Urothelium cell line (cell line): ENCODE measurements at regions not wholly inside any gene's neighbourhood (a gene's known extent, or its start where the extent isn't known, plus 50 kb on each side); places are given as distances from the start of the nearest gene placed in this dataset.
"Not testable (repeated sequence)": the region's sequence is repeated elsewhere in the genome, so short reads cannot be mapped to it uniquely, and the experiment has no call there.

Source experiments
- DNase-seq: peaks from one replicate; pipeline ENCODE4 v3.0.0; 2011; ENCODE audit warnings: low spot score, mixed read lengths
- FAIRE-seq: peaks from 2 replicates; lab custom pipeline; 2011; peaks lifted over from hg19 to GRCh38; lab: Jason Lieb, UNC

DNA sequence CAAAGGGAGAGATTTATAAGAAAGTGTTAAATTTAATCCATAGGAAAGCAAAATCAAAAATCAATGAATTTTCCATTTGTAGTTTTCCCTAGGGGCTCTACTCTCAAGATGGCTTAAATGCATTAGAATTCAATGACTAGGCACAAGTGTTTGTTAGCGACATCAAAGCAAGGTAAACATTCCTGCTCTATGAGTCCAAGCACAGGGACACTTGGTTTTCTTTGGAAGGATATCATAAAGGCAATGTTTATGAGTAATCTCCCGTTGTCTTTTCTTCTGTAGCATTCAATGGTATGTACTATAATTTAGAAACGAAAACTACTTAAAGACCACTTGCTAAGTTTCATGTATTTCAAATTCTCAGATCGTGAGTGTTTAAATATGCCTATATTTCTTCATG is 54.8 kb upstream of the ZNF717 start:
- not testable (repeated sequence) for DNase-seq, FAIRE-seq

DNA sequence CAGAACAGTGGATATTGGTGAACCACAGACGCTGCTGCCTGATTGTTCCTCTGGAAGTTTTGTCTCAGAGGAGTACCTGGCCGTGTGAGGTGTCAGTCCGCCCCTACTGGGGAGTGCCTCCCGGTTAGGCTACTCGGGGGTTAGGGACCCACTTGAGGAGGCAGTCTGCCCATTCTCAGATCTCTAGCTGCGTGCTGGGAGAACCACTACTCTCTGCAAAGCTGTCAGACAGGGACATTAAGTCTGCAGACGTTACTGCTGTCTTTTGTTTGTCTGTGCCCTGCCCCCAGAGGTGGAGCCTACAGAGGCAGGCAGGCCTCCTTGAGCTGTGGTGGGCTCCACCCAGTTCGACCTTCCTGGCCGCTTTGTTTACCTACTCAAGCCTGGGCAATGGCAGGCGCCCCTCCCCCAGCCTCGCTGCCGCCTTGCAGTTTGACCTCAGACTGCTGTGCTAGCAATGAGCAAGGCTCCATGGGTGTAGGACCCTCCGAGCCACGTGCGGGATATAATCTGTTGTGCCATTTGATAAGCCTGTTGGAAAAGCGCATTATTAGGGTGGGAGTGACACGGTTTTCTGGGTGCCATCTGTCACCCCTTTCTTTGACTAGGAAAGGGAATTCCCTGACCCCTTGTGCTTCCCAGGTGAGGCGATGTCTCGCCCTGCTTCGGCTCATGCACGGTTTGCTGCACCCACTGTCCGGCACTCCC is 65.1 kb upstream of the ZNF717 start:
- not testable (repeated sequence) for DNase-seq, FAIRE-seq

DNA sequence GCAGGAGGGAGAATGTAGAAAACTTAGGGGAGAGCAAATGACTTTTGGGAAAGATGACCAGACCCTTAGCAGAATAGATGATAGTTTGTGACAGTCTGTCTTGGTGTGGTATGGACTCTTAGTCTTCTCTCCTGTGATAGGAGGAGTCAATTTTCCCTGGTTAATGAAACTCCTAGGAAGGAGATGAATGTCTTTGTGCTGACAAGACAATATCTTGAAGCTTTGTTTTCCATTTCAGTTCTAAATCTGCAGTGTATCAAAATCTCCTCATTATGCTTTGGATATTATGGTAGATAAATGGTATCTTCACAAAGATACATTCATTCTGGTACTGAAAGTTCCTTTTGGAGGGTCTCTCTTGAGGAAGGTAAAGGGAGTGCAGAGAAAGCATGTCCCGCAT is 77.8 kb upstream of the ZNF717 start:
- no peak for FAIRE-seq
- no peak for DNase-seq

DNA sequence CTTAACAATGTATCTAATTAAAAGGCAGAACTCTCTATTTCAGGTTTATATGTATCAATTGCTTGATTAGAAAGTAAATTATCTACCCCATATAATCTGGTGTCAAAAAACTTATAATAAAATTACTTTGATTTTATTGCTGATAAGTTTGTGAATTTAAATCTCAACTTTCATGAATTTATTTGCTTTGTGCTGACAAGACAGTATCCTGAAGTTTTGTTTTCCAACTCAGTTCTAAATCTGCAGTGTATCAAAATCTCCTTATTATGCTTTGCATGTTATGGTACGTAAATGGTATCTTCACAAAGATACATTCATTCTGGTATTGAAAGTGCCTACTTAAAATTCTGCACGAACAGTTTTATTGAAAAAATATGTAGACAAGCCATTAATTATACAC is 78.5 kb upstream of the ZNF717 start:
- FAIRE-seq: no peak
- DNase-seq: no peak

DNA sequence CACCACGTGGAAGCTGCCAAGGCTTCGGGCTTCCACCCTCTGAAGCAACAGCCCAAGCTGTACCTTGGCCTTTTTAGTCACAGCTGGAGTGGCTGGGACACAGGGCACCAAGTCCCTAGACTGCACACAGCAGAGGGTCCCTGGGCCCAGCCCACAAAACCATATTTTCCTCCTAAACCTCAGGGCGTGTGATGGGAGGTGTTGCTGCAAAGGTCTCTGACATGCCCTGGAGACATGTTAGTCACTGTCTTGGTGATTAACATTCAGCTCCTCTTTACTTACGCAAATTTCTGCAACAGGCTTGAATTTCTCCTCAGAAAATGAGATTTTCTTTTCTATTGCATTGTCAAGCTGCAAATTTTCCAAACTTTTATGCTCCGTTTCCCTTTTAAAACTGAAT is 98.4 kb upstream of the ZNF717 start:
- FAIRE-seq, DNase-seq: not testable (repeated sequence)

DNA sequence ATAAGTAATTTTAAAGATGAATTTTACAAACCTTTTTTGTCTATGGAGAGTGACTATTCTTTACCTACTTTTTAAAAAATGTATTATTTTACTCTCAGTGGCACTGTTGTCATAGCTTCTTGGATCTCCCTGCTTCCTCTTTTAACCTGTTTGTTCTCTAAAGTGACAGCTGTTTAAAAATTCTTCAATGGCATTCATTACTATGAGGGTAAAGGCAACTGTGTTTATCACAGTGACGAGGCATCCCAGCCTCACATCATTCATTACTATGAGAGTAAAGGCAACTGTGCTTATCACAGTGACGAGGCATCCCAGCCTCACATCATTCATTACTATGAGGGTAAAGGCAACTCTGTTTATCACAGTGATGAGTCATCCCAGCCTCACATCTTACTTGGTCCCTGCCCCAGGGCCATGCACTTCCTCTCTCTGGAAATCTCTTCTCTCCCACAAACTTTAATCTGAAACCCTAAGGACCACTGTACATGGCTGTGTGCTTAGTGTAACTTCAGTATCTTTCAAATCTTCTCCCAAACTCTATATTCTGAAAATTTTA is 101.7 kb upstream of the ZNF717 start:
- FAIRE-seq: no peak

DNA sequence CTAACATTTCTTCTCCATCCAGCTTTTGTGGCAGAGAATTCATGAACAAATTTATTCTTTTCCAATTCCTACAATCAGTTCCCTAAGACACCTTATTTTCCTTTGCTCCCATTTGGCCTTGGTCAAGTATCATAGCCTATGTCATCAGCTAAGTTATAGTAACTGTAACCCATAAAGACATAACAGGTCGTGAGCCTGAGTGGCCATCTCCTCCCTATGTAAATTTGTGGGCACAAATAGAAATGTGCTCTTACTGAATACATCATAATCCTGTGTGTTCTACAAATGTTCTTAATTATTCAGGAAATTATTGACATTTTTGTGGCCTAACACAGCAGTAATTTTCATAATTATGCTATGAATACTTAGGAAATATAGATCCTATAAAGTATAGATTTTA is 108.9 kb upstream of the ZNF717 start:
- DNase-seq: no peak
- FAIRE-seq: no peak

More for the DNA sequence above, 101.7 kb upstream of the ZNF717 start:
- no peak for DNase-seq

DNA sequence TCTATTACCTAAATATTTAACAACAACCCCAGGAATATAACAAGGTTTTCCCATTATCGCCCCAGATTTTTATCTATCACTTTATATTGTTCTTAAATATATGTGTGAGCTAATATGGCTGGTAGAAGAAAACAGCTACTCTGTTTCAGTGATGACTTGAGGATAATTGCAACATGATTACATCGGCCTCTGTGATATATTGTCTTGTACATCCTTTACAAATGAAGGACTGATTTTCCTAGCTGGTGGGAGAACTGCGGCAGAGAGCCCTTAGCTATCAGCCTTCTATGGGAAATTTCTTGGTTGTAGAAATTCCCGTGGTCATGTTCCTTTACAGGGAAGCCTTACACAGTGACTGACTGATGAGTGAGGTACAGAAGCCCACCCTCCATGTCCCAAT is 110.9 kb upstream of the ZNF717 start:
- DNase-seq: no peak
- no peak for FAIRE-seq

DNA sequence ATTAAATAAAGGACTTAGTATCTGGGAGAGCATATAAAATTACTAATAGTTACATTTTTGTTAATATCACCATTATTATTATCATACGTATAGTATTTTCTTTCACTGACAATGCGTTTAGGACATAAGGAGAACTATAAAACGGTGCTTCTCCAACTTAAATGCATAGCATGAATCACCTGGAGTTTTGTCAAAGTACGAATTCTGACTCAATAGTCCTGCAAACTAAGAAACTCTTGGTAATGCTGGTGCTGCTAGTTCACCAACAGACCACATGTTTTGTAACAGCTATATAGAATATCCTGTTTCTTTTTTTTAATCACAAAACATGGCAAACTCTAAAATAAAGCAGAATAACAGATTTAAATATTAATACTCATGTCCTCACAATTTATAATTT is 116.1 kb upstream of the ZNF717 start:
- FAIRE-seq, DNase-seq: not testable (repeated sequence)

DNA sequence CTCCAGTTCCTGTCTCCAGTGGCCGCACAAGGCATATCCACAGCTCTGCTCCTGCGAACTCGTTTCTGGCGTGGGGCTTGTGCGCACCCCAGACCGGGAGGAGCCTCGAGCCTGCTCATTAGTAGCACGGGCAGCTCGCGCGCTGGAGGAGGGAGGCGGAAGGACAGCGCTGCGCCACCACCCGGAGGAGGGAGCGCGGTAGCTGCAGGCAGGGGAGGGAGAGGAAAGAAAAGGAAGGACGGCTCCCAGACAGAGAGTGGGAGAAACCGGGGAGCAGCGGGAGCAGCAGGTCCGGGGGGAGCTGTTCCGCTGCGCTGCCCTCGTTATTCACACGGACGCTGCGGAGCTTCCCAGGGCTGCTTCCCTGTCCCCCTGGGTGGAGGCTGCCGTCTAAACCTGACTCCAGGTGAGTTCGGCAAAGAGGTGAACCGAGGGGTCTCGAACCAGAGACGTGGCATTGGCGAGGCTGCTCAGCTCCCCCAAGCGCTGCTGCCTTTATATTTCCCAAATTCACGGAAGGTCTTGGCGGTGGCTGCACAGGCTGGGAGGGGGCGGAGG is 121.3 kb upstream of the ZNF717 start:
- FAIRE-seq (peak; percentile 95), DNase-seq (peak; percentile 64)

DNA sequence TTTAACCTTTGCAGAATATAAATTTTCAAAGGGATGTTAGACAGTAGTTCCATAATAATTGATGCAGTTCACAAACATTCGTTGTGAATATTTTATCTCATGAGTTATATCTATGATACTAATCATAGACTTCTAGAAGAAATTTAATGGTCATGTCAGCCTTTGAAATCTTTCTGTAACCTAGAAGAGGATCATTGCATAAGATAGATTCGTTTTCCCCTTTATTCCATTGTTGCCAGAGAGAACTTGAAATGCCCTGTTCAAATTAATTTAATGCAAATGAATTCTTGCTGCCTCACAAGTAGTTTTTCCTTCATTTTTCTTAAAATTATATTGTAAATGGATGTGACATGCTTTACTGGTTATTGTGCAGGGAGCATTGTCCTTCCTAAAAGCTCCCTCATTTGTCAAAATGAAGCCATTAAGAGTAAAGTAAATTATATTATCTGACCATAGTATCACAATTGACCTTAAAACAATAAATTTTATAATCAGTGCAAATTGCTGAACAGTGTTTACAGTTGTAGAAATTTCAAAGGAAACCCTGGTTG is 128.5 kb upstream of the ZNF717 start:
- DNase-seq (no peak), FAIRE-seq (no peak)

DNA sequence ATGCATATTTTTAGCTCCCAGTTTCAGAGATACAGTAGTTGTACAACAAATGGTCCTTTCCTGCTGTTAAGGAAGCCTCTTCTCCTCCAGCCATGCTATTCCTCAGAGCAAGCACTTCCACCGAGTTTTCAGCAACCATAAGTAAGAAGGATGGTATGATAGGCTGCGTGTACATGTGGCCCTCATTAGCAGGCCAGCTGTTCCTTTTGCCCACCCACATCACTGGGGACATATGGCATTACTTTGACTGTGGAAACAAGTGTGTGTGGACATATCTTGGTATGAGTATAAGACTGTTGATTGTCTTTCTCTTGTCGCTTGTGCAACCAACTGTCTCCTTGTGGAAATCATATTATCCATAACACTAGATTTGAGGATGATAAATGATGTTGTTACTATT is 129.4 kb upstream of the ZNF717 start:
- FAIRE-seq, DNase-seq: not testable (repeated sequence)

DNA sequence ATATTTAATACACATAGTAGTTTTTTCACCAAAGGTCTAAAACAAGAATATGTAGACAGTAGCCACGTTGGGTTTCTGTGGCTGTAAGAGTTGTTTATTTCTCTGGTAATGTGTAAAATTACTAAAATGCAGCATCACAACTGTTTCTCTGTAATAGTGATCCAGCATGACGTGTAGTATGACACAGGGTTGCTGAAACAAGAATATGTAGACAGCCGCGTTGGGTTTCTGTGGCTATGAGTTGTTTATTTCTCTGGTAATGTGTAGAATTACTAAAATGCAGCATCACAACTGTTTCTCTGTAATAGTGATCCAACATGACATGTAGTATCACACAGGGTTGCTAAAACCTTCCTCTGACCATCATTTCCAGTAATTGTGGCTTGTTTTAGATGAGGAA is 153.6 kb upstream of the ZNF717 start:
- DNase-seq (no peak), FAIRE-seq (no peak)

DNA sequence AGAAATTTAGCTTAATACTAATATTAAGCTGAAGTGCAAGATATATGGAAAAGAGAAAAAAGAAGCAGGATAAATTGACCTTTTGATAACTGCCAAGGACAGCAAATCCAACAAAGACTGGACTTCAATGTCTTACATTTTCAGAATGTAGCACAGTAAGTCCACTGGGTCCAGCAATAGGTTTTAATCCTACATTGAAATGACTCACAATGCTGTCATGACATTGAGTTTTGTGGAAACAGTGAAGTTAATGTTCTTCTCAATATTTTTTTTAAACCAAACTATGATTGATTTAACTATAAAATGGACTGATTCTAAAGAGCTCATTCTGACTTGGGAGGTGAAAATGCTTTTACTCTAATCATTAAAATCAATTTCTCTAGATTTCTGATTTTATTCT is 166.6 kb upstream of the ZNF717 start:
- no peak for FAIRE-seq

DNA sequence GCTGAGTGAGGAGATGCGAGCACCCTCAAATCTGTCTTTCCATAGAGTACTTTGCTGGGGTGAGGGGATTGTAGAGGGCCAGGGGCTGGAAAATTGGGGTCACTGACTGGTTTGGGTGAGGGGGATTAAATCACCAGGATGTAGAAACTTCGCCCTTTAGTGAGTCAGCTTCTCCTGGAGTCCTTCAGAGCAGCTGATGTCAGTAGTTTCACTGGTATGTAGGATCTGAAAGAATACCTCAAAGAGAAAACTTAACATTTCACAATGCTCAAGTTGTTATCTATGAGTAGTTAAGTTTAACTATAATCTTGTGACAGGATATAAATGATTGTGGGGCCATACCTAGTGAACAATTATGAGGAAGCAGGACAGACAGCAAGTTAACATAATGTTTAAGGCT is 174.7 kb upstream of the ZNF717 start:
- not testable (repeated sequence) for DNase-seq, FAIRE-seq

More for the DNA sequence above, 166.6 kb upstream of the ZNF717 start:
- DNase-seq: no peak

DNA sequence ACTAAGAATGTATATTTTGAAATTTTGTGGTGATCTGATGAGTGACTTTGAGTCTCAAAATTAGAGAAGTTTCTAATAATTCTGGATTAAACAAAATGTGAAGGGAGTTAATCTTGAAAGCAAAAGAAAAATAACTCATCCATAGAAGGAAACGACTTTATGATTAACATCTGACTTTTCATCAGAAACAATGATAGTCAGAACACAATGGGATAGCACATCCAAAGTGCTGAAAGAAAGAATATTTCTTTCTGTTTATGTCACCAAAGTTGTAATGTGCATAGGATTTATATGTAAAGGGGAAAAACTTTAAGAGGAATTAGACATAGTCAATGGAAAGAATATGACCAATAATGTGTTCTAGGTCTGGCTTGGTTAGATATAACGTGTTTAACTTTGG is 176.7 kb upstream of the ZNF717 start:
- FAIRE-seq, DNase-seq: not testable (repeated sequence)

DNA sequence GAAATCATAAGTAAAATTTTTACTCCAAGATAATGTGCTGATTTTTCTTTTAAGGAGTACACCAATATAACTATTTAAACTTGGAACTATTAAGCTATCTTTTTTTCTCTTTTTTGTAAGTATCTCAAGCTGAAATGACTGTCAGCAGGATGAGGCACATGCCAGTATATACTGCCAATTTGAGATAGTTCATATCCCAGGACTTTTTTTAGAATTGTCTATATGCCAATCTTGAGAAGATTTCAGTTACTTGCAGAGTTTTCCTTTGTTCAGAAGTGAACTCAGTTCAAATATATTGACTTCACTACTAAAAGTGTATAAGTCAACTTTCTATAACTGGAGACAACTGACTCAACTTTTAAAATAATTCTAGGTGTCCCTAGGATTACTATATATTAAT is 181.7 kb upstream of the ZNF717 start:
- no peak for DNase-seq
- no peak for FAIRE-seq

DNA sequence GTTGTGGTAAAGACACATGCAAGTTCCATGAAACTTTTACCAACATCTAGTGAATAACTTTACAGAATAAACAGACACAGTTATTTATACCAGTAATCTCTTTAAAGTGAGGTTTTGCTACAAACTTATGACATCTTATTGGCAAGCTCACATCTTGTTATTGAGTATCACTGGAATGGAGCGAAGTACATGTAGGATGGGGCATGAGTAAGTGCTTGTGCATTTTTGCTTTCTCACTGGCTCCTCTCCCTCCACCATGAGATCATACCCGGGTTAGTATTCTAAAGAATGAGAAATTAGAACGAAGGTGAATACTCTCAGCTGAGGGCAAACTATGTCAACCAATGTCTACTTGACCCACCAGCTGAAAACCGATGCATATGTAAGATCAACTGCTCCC is 193.3 kb upstream of the ZNF717 start:
- no peak for DNase-seq
- FAIRE-seq: no peak

DNA sequence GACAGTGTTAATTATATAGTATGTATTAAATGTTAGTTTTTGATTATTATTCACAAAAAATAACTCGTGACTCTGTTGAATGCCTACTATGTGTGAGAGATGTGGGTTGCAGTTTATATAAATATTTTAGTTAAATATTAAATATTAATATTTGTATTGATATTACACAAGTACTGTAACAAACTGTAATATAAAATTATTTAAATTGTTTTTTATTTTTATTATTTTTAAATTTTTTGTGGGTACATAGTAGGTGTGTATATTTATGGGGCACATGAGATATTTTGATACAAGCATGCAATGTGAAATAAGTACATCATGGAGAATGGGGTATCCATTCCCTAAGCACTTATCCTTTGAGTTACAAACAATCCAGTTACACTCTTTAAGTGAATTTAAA is 196.1 kb upstream of the ZNF717 start:
- DNase-seq: no peak
- FAIRE-seq: no peak

DNA sequence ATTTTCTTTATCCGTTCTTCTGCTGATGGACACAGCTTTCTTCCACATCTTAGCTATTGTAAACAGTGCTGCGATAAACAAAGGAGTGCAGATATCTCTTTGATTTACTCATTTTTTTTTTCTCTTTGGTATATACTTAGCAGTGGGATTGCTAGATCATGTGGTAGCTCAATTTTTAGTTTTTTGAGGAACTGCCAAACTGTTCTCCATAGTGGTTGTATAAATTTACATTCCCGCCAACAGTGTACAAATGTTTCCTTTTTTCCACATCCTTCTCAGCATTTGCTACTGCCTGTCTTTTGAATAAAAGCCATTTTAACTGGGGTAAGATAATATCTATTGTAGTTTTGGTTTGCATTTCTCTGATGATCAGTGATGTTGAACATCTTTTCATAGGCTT is 196.8 kb upstream of the ZNF717 start:
- FAIRE-seq (no peak), DNase-seq (no peak)

DNA sequence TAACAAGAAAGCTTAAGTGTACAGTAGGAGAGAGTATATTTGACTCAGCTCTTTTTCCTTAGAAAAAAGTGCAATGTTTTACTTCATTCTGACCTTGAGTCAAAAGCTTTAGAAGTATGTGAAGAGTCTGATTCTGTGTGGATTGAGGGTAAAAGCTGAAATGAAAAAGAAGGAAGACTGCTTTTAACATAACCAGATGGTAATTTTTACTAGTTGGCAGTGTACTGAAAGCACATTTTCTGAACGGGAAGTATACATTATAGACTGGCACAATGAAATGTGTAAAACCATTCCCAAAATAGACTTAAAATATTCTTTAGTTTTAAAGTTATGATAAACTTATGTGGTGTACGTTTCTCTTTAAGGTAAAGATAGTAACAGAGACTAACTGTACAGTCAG is 197.8 kb upstream of the ZNF717 start:
- no peak for FAIRE-seq

More for the DNA sequence above, 197.8 kb upstream of the ZNF717 start:
- no peak for DNase-seq
